Hippocampal formation (tissue), 2 donors: ENCODE measurements at regions not wholly inside any gene's neighbourhood (a gene's known extent, or its start where the extent isn't known, plus 50 kb on each side); places are given as distances from the start of the nearest gene placed in this dataset.
A peak's percentile ranks its signal among the peaks of the same experiment; 100 is the strongest.

ENCODE experiments used
- DNase-seq, 2 donors: peaks; one replicate each; lab custom pipeline; 2025; lab: John Stamatoyannopoulos, UW

DNA sequence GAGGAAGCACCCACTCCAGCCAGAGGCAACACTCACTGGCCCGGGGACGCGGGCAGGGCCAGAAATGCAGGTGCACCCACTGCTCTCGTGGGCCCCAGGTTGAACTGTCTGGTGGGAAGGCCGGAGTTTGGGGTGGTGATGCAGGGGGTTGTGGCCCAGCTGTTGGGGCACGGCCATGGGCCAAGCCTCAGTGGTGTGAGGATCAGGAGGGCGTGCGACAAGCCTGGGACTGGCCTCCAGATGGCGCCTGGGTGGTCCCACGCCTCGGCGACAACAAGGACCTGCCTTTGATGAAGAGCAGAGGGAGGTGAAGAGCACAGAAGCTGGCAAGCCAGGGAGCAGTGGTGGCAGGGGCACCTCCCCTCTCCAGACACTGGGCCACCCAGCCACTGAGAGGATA, 240.8 kb downstream of the BRD1 start:
- no peak for DNase-seq

DNA sequence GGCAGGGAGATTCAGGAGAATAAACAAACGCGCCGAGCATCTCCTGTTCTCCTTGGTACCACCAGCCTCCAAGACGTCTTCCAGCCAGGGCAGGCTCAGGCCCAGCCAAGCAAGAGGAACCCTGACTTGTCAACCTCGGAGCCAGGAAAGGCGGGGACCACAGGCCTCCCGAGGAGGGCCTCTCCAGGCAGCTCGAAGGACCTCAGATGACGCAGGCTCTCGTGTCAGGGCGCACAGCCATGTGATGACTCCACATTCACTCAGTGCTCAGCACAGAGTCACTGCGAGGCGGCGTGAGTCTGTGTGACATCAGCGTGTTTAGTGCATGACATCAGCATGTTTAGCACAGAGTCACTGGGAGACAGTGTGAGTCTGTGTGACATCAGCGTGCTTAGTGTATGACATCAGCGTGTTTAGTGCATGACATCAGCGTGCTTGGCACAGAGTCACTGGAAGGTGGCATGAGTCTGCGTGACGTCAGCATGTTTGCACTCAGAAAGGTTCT, 241.4 kb downstream of the BRD1 start:
- DNase-seq, result no peak

DNA sequence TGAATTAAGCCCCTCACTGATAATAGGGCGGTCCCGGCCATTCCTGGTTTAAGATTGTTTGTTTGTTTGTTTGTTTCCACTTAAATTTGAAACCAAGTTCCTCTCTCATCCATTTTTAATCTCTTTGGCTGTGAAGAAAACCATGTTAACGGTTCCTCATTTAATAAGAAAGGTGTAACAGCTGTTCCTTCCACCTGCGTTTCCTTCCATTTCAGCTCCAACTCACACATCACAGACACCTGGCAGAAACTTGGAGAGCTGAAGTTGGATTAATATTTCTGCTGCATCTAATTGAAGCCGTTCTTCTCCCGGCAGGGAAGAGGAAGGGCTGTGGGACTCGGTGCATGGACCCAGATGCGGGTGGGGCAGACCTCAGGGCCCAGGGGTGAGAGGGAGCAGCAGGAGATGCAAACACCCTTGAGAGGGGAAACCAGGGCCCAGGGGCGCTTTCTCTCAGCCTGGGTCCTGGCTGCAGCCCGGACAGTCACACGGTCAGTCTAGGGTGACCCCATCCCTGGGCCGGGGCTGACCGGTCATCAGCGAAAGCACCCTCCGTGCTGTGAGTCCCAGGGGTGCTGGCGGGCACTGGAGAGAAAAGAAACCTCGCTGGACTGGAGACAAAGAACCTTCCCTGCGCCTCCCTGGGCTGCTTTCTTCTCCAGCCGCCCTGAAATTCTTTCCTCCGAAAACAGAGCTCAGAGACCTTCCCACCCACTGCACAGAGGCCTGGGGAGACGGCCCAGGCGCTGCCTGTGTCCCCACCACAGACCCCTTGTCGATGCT, 242.0 kb downstream of the BRD1 start:
- DNase-seq, result no peak

DNA sequence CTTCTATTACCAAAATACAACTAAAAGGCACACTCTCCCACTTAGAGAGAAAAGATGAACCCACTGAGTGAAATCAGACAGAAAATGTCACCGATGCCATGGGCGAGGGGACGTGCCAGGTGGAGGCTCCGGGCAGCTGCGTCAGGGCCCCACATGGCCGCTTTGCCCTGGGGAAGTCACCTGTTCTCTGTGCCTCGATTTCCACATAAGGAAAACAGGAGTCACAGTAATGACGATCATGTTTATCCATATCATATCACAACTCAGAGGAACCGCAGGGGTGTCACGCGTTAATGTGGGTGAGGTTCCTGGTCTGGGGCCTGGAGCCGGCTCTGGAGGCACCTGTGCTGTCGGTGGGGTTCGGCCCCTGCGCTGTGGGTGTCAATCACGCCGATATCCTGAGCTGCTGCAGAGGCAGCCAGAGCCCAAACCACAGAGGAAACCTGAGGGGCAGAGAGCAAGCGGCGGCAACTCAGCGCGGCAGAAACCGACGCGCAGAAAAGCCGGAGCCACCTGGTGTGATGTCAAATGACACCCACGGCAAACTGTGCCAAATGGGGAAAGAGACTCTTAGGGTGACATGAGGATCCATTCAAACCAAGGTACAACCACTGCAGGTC, 243.7 kb downstream of the BRD1 start:
- no peak for DNase-seq

GRCh38 chr22:49583341-49583740, 244.3 kb downstream of the BRD1 start:
- no peak for DNase-seq

DNA sequence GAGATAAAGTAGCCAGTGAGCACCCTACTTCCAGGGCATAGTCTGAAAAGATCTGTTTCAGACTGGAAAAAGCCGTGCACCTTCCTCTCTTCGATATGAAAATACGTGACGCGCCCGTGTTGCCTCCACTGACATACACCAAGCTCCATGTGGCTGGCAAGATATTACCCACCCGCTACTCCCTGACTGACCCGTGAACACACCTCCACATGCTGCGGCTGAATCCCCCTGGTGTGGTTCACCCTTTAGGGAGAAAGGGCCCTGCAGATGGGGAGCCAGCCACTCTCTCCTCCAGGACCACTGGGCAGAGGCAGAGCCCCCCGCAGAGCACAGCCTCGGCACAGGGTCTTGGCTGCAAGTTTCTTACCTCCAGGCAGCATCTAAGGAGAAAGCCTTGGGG, 245.0 kb downstream of the BRD1 start:
- DNase-seq, result no peak

DNA sequence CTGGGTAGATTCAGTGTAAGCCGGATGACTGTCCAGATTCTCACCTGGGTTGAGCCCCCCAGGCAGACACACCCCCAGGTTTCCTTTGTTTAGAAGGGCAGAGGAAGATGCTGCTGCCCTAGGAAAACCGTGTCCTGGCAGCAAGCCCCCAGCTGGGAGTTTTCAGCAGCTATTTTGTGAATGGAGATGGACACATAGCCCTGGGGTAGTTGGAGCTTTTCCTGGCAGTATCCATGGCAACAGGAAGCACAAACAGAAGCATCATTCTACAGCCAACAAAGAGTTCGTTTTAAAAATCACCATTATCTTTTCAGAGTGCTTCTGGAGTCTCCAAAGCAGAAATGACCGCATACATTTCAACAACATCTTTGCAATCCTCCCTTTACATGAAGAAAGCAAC, 245.5 kb downstream of the BRD1 start:
- peak; percentile 56 to 78 for DNase-seq

DNA sequence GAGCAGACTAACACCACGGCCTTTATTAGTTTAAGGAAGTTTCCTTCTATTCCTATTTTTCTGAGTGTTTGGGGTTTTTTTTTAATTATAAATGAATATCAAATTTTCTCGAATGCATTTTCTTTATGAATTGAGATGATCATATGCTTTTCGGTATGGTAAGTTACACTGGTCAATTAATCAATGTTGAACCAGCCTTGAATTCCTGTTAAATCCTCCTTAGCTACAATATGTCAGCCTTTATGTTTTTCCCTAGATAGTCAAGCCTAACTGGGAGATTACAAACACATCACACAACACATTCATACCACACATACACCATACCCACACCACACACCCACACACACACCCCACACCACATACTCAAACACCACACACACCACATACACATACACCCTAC, 247.6 kb downstream of the BRD1 start:
- no peak for DNase-seq

DNA sequence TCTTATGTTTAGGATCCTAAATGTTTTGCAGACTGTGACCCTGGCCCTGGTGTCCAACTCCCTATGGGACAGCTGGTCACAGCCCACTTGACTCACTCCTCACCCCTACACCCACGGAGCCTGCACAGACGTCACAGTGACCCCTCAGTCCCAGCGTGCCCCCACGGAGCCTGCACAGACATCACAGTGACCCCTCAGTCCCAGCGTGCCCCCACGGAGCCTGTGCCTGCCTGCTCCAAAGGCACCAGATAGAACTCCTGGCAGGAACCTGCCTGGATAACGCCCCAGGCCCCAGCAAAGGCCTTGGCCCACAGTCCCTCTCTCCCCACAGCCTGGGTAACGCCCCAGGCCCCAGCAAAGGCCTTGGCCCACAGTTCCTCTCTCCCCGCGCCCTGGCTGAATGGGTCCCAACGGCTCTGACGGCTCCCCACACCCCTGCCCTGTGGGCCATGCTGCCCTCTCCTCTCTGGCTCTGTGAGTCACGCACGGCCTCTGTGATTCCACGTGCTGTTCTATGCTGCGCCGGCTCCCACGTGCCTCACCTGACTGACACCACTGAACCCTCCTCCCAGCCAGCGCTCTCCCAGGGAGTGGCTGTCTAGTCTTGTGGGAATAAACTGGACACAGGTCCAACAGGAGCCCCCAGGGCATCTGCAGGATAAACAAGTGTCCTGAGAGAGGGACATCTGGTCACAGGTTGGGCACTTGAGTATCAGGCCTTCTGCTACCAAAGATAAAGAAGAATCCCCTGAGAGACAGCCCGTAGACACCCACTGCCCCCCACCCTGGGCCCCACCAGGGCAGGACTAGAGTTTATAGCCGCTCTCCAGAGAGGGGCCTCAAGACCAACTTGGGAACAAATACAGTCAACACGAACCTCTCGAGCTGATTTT, 250.3 kb downstream of the BRD1 start:
- no peak for DNase-seq

DNA sequence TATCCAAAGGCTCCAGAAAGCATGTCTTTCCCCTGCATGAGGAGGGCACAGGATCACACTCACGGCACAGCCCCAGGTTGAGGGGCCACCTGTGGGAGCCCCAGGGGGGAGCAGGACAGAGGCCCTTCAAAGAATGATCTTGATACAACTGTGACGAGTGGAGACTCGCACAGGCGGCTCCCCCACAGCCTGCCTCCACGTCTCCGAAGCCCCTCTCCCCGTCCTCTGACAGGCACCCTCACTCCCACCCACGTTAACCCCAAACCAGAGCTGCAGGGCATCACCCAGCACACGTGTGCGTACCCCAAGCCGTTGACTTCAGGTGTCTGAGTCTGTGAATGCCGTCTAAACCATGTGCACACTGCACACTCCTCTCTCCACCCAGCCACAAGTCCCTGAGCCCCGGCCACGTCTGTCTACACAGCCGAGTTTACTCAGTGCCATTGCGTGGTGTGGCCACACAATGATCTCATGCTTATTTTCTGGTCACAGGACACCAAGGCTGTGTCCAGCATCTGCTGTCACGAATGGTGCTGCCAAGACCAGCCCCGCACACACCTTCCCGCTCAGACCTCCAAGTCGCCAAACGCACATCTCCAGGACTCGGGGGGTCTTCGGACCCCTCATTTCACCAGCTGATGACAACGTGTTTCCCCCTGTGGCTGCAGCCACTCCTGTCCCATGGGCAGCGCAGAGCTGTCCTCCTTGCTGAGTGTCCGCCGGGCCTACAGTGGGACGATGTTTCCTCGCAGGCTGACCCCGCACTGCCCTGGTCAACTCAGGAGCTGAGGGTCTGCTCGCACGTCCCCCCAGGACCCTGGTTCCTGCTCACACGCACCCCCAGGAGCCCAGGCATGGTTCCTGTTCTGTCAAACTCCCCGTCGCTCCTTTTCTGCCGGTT, 251.2 kb downstream of the BRD1 start:
- DNase-seq, result no peak

GRCh38 chr22:49575703-49576081, 252.0 kb downstream of the BRD1 start:
- no peak for DNase-seq

DNA sequence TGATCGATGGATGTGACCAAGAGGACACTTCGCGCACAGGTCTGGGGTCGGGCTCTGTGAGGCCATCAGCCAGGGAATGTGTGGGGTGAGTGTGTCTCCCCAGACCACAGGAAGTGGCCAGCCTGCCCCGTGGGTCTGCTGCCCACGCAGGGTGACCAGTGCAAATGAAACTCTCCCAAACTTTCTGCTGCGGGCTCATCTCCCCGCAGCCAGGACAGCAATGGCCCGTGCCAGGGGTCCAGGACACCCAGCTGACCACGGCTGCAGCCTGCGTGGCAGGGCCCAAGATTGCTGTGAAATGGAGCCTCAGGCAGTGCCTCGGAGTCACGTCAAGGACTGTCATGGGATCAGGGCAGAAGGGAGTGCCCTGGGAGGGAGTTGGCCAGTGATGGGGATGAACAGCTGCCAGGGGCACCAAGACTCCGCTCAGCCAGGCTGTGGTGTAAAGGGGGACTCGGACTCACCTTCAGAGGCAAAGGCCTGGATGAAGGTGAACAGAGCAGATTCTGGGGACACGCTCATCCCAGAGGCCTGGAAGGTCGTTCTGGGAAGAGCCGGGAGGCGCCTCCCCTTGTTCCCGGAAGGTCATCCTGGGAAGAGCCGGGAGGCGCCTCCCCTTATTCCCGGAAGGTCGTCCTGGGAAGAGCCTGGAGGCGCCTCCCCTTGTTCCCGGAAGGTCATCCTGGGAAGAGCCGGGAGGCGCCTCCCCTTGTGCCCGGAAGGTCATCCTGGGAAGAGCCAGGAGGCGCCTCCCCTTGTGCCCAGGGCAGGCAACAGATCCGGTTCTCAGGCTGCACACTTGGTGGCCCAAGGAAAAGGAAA, 252.6 kb downstream of the BRD1 start:
- DNase-seq, result no peak

GRCh38 chr22:49574205-49574880, 253.3 kb downstream of the BRD1 start:
- no peak for DNase-seq

GRCh38 chr22:49573109-49573765, 254.4 kb downstream of the BRD1 start:
- DNase-seq, result no peak

DNA sequence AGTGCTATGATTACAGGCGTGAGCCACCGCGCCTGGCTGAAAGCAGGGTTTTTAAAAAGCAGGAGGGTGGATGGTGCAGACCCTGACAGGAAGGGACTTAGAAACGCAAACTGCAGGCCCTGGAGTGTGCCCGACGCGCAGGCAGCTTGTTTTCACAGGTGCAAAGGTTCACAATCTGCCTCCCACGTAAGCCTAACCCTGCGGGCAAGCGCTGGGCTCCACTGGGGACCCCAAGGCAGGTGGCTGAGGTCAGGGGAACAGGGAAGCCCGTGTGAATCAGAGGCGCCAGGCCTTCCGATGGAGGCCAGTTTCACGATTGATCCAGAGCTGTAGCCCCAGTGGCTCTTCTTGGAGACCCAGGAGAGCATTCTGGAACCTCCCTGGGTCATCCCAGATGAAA, 256.3 kb downstream of the BRD1 start:
- no peak for DNase-seq

DNA sequence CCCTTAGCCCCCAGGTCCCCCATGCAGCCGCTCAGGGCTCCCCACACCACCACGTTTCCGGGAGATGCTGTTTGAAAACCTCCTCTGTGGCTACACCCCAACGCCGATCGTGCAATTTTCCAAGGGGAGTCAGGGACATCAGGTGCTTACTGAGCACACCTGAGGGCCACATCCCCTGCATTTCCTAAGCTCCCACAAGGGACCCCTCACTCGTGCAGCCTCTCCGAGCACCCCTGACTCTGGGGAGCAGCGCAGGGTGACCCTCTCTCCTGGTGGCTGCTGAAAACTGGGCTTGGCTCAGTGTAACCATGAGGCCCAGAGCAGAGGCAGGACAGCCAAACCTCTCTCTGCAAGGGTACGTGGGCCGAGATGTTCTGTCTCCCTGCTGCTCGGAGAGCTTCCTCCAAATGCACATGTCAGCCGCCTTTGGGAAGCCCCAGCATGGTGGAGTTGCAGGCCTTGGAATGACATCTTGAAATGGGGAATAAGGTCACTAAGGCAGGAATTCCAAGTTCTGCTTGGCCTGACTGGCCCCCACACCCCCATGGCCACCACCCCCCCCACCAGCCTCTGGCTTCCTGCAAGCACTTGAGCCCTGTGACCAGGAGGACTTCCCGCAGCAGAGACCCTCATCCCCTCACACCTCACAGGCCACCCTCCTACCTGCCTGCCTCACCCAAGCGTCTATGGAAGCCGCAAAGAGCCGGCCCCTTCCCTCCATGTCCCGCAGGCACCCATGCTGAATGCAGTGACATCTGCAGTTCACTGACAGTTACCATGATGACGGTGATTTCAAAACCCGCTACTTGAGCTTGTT, 257.4 kb downstream of the BRD1 start:
- no peak for DNase-seq

DNA sequence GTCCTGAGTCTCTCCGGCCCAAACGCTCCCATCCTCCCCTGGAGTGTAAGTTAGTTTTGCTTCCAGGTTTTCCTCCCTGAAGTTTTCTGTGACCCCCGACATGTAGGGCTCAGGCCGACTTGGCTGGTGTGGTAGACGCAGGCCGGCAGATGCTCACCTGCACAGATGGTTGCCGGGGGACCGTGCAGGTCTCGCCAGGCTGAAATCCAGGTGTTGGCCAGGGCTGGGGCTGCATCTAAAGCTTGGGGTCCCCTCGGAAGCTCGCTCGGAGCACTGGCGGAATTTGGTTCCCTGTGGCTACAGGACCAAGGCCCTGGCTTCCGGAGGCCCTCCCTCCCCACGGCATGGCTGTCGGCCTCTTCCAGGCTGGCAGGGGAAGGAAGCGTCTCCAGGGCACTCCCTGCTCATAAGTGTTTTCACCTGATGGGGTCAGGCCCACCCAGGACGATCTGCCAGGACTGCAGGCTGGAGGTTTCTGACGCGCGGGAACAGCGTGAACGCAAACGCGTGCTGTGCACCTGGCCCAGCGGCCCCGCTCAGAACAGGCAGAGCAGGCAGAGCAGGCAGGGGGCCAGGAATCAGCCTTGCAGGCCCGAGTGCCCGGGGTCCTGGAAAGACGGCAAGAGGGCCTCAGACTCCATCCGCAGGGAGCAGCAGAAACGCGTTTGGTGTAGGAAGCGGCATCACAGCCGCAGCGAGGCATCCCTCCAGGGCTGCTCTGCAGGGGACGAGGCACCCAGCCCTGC, 258.2 kb downstream of the BRD1 start:
- DNase-seq, result no peak

DNA sequence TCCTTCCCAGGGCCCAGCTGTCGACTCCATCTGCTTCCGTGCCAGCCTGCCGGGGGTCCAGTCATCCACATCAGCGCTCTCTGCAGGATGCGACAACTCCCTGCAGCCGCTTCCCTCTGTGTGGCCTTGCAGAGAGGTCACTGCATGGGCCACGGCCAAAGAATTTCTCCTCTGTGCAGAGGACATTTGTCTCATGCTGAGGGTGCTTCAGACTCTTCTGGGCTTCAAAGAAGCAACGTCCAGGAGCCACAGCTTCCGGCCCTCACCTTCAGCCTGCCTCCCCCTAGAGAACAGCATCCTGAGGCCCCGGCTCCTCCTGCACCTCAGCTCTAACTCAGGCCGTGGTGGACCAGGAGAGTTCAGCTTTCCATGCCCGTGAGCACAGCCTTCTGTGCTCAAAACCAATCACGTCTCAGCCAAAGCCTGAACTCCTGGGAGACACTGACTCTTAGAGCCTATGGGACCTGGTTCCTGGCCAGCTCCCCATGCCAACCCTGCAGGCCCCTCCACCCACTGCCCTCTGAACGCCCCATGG, 258.9 kb downstream of the BRD1 start:
- DNase-seq, result no peak
